Activated effector memory CD4-positive, alpha-beta T cell treated with Interleukin-2 at 50 U/mL for 16 hours (primary cell): ENCODE measurements at regions not wholly inside any gene's neighbourhood (a gene's known extent, or its start where the extent isn't known, plus 50 kb on each side); places are given as distances from the start of the nearest gene placed in this dataset.

Experiments
- DNase-seq: peaks from one replicate; pipeline ENCODE4 v3.0.0-alpha.2; 2020

GRCh38 chrX:10048076-10048475, 80.9 kb downstream of the CLDN34 start:
- DNase-seq = no peak

- DNase-seq = no peak
Measured at GRCh38 chrX:10048707-10049106, 81.5 kb downstream of the CLDN34 start.

GRCh38 chrX:10049236-10049635, 82.1 kb downstream of the CLDN34 start:
- DNase-seq = no peak

GRCh38 chrX:10050481-10050880, 83.3 kb downstream of the CLDN34 start:
- no peak for DNase-seq

GRCh38 chrX:10051866-10052480, 84.8 kb downstream of the CLDN34 start:
- no peak for DNase-seq

GRCh38 chrX:10052906-10053625, 85.9 kb downstream of the CLDN34 start:
- no peak for DNase-seq

- no peak for DNase-seq
Measured at GRCh38 chrX:10054396-10054795, 87.2 kb downstream of the CLDN34 start.

- no peak for DNase-seq
Measured at GRCh38 chrX:10055430-10055829, 88.3 kb downstream of the CLDN34 start.

GRCh38 chrX:10062352-10062751, 94.4 kb upstream of the CLCN4 start:
- no peak for DNase-seq

GRCh38 chrX:10062980-10063379, 93.8 kb upstream of the CLCN4 start:
- no peak for DNase-seq

- no peak for DNase-seq
Measured at GRCh38 chrX:10064736-10065135, 92.0 kb upstream of the CLCN4 start.

- DNase-seq = no peak
Measured at GRCh38 chrX:10070714-10071436, 85.9 kb upstream of the CLCN4 start.

GRCh38 chrX:10071451-10072144, 85.2 kb upstream of the CLCN4 start:
- no peak for DNase-seq

- DNase-seq = no peak
Measured at GRCh38 chrX:10072786-10073568, 83.8 kb upstream of the CLCN4 start.

GRCh38 chrX:10073671-10074070, 83.1 kb upstream of the CLCN4 start:
- no peak for DNase-seq

GRCh38 chrX:10074241-10074941, 82.4 kb upstream of the CLCN4 start:
- no peak for DNase-seq

GRCh38 chrX:10076765-10077164, 80.0 kb upstream of the CLCN4 start:
- no peak for DNase-seq

- DNase-seq = peak; percentile 7
Measured at GRCh38 chrX:10077425-10078188, 79.2 kb upstream of the CLCN4 start.

- DNase-seq = no peak
Measured at GRCh38 chrX:10078266-10078665, 78.5 kb upstream of the CLCN4 start.

- DNase-seq = no peak
Measured at GRCh38 chrX:10079231-10079630, 77.5 kb upstream of the CLCN4 start.

GRCh38 chrX:10083809-10084208, 73.0 kb upstream of the CLCN4 start:
- no peak for DNase-seq
